Islet of Langerhans (tissue), 1 donor: ENCODE measurements at regions not wholly inside any gene's neighbourhood (a gene's known extent, or its start where the extent isn't known, plus 50 kb on each side); places are given as distances from the start of the nearest gene placed in this dataset.

Experiments used
- FAIRE-seq: peaks from one replicate; lab custom pipeline; 2011; peaks lifted over from hg19 to GRCh38; lab: Jason Lieb, UNC

GRCh38 chr16:72502594-72503005 lies 330.6 kb upstream of the PMFBP1 start:
- FAIRE-seq = no peak

GRCh38 chr16:72501739-72502593 lies 330.0 kb upstream of the PMFBP1 start:
- FAIRE-seq = peak; percentile 95

- no peak for FAIRE-seq
Observed at GRCh38 chr16:72500545-72500944, 328.6 kb upstream of the PMFBP1 start.

- FAIRE-seq = no peak
Observed at GRCh38 chr16:72493716-72494415, 321.9 kb upstream of the PMFBP1 start.

DNA sequence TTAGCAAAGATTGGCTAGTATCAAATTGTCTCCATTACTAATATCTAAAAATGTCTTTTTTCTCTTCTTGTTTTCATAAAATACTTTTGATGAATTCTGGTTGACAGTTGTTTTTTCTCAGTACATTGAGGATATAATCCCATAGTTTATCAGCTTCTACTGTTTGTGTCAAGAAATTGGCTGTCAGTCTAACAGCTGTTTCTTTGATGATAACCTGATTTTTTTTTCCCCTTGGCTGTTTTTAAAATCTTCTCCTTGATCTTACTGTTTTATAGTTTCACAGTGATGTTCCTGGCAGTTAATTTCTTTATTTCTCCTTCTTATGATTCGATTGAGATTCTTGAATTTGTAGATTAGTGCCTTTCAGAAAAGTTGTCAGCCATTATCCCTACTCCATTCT lies 315.3 kb upstream of the PMFBP1 start:
- no peak for FAIRE-seq

DNA sequence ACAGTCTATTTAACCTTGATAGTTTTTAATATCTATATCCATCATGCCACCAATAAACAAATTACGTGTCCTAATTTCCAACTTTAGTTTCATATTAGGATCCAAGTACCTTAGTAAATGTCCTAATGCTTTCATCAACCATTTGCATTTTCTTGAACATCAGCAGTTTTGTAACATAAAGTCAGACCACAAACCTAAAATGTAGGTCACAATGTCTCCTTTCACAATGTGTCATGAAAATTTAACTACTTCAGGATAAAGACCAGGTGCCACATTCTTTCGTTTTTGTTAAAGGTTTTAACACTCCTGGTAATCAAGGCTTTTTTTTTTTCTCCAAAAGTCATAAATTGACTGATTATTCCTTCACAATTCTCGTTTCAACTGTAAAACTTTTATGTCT lies 310.7 kb upstream of the PMFBP1 start:
- FAIRE-seq = no peak

GRCh38 chr16:72481419-72481818 lies 309.5 kb upstream of the PMFBP1 start:
- no peak for FAIRE-seq

DNA sequence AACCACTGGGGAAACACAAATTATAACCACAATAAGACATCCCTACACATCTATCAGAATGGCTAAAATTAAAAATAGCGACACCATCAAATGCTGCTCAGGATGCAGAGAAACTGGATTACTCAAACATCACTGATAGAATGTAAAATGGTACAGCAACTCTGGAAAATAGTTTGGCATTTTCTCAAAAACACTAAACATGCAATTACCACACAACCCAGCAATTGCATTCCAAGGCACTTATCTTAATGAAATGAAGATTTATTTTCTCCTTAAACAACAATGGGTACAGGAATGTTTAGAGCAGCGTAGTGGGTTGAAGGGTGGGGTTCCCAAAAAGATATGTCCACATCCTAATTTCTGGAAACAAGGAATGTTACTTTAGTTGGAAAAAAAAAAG lies 309.0 kb upstream of the PMFBP1 start:
- no peak for FAIRE-seq

DNA sequence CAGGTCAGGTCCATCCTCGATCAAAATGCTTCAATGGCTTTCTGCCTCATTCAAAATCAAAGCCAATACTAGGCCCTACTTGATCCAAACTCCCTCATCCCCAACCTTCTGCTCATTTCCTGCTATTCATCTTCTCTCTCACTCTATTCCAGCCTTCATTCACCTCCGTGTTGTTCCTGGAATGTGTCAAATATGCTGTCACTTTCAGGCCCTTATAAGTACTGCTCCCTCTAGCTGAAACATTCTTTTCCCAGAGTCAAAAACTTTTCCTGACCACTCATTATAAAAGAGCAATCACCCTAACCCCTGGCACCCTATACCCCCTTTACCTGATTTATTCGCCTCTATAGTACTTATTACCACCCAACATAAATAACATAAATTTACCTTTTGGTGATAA lies 303.7 kb upstream of the PMFBP1 start:
- no peak for FAIRE-seq

- no peak for FAIRE-seq
Observed at GRCh38 chr16:72474501-72475123, 302.7 kb upstream of the PMFBP1 start.

DNA sequence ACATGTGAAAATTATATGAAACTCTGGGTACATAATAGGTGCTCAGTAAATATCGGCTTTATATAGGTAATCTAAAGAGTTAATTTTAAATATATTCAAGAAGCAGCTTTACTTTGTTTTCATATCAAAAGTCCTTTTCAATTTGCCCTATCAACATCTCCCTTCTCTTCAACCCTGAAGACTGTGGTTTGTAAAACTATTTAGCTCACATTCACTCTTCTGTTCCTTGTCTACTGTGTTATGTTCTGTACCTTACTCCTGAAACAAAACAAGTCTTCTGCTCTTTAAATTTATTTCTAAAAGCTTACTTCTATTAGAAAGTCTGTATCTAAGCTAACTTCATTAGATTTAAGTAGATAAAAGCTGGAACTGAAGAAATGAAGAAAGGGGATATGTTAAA lies 301.7 kb upstream of the PMFBP1 start:
- peak; percentile 38 for FAIRE-seq

- FAIRE-seq = no peak
Observed at GRCh38 chr16:72471317-72471924, 299.5 kb upstream of the PMFBP1 start.

GRCh38 chr16:72470541-72470940 lies 298.6 kb upstream of the PMFBP1 start:
- FAIRE-seq = no peak

DNA sequence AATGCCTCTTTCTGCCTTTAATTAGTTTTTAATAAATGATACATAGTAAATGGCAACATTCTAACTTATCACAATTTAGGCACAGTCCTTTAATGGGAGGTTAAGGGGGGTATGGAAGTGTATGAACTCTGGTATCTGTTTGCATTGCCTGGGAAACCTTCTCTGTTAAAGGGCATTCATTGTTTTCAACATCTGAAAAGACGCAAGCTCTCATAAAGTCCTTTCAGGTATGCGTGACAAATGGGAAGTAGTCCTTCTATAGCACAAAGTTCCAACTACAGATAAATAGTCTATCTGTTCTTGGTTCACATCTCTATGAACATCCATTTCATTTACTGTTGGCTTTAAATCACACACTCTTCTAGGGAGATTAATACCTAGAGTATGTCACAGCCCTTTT lies 298.0 kb upstream of the PMFBP1 start:
- FAIRE-seq = no peak

DNA sequence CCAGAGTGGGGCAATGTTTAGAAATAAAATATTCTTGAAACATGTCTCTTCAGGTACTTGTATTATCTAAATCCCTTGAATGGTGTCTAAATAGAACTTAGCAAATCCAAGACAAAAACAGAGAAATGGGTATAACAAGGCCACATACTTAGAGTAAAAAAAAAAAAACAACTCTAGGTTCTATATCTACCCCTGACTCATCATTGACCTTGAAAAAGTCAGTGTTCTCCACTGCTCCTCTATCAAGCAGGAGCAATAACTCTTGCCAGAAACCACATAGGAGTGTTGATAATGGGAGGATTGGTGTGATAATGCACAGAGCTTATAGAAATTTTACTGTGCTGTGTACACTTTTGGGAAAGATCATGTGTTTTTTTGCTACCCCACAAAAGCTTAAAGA lies 296.6 kb upstream of the PMFBP1 start:
- FAIRE-seq = no peak

DNA sequence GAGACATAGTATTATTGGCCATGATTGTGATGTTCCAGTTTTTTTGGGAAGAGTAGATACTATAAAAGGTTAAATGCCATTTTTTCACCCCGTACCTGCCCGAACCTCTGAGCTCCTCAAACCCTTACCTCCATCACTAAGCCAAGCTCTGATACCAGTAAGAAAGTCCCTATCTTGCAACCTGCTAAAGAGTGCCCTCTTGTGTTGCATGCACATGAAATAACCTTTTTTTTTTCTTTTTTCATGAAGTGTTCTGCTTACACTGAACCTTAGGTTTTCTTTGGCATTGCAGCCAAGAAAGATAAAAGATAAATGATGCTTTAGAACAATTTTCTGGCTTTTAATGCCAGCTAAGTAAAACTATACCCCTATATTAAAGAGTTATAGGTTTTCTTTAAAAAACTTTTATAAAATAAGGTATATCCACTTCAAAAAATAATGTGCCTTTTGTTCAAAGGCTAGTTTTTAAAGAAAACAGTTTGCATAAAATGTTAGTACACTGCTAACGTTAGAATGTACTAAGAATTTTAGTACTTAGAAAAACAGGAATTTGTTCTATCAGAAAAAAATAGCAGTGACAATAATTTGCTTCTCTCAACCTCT lies 295.3 kb upstream of the PMFBP1 start:
- peak; percentile 96 for FAIRE-seq

DNA sequence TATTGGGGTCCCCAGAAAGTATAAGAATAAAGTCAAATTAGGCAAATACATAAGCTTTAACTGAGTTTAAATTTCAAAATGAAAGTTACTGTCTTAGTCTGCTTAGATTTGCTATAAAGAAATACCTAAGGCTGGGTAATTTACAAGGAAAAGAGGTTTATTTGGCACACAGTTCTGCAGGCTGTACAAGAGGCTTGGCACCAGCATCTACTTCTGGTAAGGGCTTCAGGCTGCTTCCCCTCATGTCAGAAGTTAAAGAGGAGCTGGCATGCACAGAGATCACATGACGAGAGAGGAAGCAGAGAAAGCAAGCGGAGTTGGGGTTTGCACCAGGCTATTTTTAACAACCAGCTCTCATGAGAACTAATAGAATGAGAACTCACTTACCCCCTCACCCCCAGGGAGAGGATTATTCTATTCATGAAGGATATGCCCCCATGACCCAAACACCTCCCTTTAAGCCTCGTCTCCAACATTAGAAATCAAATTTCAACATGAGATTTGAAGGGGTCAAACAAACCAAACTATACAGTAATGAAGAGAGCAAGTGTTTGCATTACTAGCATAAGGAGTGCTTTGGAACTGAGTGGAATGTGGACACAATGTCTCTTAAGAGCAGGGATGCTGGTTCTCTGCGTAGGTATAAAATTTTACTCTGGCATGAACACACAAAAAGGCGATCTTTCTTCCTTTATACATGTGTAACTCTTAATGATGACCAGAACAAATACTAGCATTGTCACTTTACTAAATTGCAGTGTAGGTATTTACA lies 292.8 kb upstream of the PMFBP1 start:
- no peak for FAIRE-seq

GRCh38 chr16:72464052-72464451 lies 292.1 kb upstream of the PMFBP1 start:
- FAIRE-seq = no peak

- FAIRE-seq = no peak
Observed at GRCh38 chr16:72458035-72458434, 286.1 kb upstream of the PMFBP1 start.

DNA sequence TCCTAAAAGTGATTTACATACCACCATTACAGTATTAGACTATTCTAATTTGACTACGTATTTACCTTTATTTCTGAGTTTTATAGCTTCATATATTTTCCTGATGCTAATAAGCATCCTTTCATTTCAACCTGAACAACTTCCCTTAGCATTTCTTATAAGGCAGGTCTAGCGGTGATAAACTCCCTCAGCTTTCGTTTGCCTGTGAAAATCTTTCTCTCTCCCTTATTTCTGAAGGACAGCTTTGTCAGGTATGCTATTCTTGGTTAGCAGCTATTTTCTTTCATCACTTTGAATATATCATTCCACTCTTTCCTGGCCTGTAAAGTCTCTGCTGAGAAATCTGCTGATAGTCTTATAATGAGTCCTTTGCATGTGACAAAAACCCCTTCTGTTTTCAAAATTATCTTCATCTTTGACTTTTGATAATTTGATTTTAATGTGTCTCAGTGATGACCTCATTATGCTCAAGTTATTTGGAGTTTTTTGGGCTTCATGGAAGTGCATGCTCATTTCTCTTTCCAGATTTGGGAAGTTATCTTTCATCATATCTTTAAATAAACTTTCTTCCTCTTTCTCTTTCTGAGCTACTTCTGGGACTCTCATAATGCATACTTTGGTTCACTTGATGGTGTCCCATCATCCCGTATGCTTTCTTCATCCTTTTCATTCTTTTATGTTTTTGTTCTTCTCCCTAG lies 285.4 kb upstream of the PMFBP1 start:
- FAIRE-seq = no peak
